ENCODE measurements at regions not wholly inside any gene's neighbourhood (a gene's known extent, or its start where the extent isn't known, plus 50 kb on each side); places are given as distances from the start of the nearest gene placed in this dataset.

- DNase-seq (ENCODE audit: low read depth) = peak; percentile 46
These were observed 202.8 kb upstream of the CITED2 start for GRCh38 chr6:139577124-139577762.

- DNase-seq (ENCODE audit: low read depth) = no peak
These were observed 197.6 kb upstream of the CITED2 start for GRCh38 chr6:139572001-139572400.

- peak; percentile 53 for DNase-seq (ENCODE audit: low read depth)
These were observed 195.7 kb upstream of the CITED2 start for GRCh38 chr6:139570166-139570565.

- DNase-seq (ENCODE audit: low read depth) = peak; percentile 94
These were observed 195.1 kb upstream of the CITED2 start for GRCh38 chr6:139569566-139569965.

- peak; percentile 94 for DNase-seq (ENCODE audit: low read depth)
These were observed 194.6 kb upstream of the CITED2 start for GRCh38 chr6:139568956-139569538.

GRCh38 chr6:139568151-139568955 is 193.9 kb upstream of the CITED2 start:
- DNase-seq (ENCODE audit: low read depth) = no peak

GRCh38 chr6:139567095-139567494 is 192.6 kb upstream of the CITED2 start:
- no peak for DNase-seq (ENCODE audit: low read depth)

- no peak for DNase-seq (ENCODE audit: low read depth)
These were observed 191.1 kb upstream of the CITED2 start for GRCh38 chr6:139565591-139565990.

- no peak for DNase-seq (ENCODE audit: low read depth)
These were observed 183.1 kb upstream of the CITED2 start for GRCh38 chr6:139557547-139557946.

GRCh38 chr6:139556532-139556931 is 182.1 kb upstream of the CITED2 start:
- no peak for DNase-seq (ENCODE audit: low read depth)

- no peak for DNase-seq (ENCODE audit: low read depth)
These were observed 179.5 kb upstream of the CITED2 start for GRCh38 chr6:139553916-139554315.

GRCh38 chr6:139551376-139551775 is 176.9 kb upstream of the CITED2 start:
- DNase-seq (ENCODE audit: low read depth) = no peak

- no peak for DNase-seq (ENCODE audit: low read depth)
These were observed 175.9 kb upstream of the CITED2 start for GRCh38 chr6:139550361-139550760.

GRCh38 chr6:139549561-139550070 is 175.2 kb upstream of the CITED2 start:
- peak; percentile 26 for DNase-seq (ENCODE audit: low read depth)

- no peak for DNase-seq (ENCODE audit: low read depth)
These were observed 173.4 kb upstream of the CITED2 start for GRCh38 chr6:139547804-139548203.

GRCh38 chr6:139547122-139547776 is 172.8 kb upstream of the CITED2 start:
- DNase-seq (ENCODE audit: low read depth) = peak; percentile 37

GRCh38 chr6:139546106-139546472 is 171.6 kb upstream of the CITED2 start:
- no peak for DNase-seq (ENCODE audit: low read depth)

- no peak for DNase-seq (ENCODE audit: low read depth)
These were observed 171.0 kb upstream of the CITED2 start for GRCh38 chr6:139545206-139546105.

GRCh38 chr6:139544701-139545057 is 170.2 kb upstream of the CITED2 start:
- DNase-seq (ENCODE audit: low read depth) = no peak

GRCh38 chr6:139542351-139542750 is 167.9 kb upstream of the CITED2 start:
- DNase-seq (ENCODE audit: low read depth) = no peak

GRCh38 chr6:139540894-139541293 is 166.4 kb upstream of the CITED2 start:
- DNase-seq (ENCODE audit: low read depth) = no peak

GRCh38 chr6:139540276-139540675 is 165.8 kb upstream of the CITED2 start:
- peak; percentile 85 for DNase-seq (ENCODE audit: low read depth)
